ENCODE measurements at regions not wholly inside any gene's neighbourhood (a gene's known extent, or its start where the extent isn't known, plus 50 kb on each side); places are given as distances from the start of the nearest gene placed in this dataset.
A peak's percentile ranks its signal among the peaks of the same experiment; 100 is the strongest.
"Not testable (repeated sequence)": the region's sequence is repeated elsewhere in the genome, so short reads cannot be mapped to it uniquely, and the experiment has no call there.

DNA sequence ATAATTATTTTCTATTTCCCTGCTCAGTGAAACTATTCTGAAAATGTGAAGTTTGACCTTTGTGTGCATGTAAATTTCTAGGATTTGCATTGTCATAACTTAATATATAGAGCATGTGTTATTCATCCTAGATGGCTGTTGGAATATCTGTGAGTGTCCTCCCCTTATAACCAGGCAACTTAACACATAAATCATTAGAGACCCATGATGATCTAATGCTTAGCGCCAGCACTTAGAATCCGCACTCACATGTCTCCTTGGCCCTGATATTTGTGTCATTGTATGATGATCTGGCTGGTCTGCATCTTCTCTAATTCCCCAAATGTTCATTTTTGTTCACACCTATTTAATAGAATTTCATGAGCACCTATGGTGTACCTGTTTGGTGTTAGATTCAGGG lies 1354.5 kb downstream of the XPNPEP1 start:
- DNase-seq: no peak

- DNase-seq: peak; percentile 5
Measured at GRCh38 chr10:108567899-108568752, 1355.2 kb downstream of the XPNPEP1 start.

DNA sequence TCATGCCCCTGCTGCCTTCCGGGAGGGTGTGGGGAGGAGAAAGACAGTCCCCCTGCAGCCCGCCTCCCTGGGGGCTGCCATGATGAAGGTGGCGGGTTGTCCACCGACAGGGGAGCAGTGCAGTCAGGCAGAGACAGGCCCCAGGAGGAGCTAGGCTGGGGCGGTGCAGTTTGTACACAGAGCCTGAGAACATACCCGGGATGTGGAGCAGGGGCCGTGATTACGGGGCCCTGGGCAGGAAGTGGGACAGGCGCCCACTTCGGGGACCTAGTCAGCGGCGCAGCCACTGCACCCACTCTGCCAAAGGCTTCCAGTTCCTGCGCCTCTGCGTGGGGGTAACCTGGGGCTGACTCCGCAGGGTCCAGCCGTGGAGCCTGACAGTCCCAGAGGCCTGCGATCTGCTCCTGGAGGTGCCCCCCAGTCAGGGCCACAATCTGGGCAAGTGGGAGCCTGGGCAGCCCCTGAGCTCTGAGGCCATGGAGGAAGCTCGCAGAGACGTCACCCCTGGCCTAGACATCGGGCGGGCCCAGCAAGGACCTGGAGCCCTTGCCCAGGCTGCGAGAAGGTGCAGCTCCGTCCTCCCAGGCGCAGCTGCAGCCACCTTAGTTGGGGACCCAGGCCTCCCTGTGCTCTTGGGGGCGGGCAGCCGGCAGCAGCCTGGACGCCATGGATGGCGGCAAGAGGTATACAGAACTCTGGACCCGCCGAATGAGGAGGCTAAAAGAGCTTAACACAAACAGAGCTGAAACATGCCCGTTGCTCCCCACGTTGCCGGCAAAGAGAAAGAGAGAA lies 1356.8 kb downstream of the XPNPEP1 start:
- DNase-seq: no peak

DNA sequence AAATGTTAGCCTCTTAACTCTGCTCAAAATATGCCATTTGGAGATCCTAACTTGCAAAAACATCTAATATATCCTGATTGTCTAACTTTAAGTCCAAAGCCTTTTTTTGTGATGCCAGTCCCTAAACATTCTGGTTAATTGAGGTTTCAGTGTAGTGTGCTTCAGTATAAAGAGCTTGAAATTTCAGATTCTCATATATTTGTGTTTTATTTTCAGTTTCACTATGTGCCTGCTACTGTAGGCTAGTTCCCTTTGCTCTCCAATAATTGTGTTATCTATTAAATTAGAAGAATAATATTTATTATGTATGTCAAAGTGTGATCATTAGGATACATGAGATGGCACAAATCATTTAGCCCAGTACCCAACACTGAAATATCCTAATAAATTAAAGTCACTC lies 1361.2 kb downstream of the XPNPEP1 start:
- DNase-seq: no peak

- DNase-seq: no peak
Measured at GRCh38 chr10:108561649-108562048, 1361.7 kb downstream of the XPNPEP1 start.

DNA sequence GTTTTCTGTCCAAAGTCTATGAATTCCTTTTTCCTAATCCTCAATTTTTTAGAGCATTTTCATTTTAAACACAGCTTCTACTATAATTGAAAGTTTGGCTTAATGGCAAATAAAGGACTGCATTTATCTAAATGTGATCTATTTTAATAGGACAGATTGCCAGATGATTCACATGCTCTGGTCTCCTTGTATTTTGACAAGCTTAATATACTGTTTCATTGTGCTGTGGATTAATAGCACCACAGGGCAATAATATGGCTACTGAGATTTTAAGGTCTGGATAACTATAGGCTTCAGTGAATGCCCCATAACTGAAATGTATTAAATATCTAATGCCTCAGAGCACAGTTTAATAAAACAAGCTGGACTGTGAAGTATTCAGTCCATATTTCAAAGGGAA lies 1362.8 kb downstream of the XPNPEP1 start:
- peak; percentile 35 for DNase-seq

DNA sequence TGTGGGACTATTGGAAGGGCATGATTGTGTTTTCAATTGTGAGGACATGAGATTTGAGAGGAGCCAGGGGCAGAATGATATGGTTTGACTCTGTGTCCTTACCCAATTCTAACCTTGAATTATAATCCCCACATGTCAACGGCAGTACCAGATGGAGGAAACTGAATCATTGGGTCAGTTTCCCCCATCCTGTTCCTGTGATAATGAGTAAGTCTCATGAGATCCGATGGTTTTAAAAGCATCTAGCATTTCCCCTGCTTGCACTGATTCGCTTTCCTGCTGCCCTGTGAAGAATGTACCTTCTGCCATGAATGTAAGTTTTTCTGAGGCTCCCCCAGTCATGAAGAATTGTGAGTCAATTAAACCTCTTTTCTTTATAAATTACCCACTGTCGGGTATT lies 1367.1 kb downstream of the XPNPEP1 start:
- no peak for DNase-seq

- DNase-seq: peak; percentile 43
Measured at GRCh38 chr10:108545921-108546320, 1377.4 kb downstream of the XPNPEP1 start.

DNA sequence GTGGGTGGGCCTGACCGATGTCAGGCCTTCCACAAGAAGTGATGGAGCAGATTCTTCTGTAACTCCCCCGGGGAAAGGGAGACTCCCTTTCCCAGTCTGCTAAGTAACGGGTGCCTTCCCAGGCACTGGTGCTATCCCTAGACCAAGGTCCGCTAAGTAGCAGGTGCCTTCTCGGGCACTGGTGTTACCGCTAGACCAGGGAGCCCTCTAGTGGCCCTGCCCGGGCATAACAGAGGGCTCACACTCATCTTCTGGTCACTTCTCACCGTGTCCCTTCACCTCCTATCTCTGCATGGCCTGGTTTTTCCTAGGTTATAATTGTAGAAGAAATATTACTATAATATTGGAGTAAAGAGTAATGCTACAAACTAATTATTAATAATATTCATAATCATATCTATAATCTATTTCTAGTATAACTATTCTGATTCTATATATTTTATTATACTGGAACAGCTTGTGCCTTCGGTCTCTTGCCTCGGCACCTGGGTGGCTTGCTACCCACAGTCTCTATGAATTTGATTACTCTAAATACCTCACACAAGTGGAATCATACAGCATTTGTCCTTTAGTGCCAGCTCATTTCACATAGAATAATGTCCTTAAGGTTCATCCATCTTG lies 1378.7 kb downstream of the XPNPEP1 start:
- DNase-seq: peak; percentile 76

DNA sequence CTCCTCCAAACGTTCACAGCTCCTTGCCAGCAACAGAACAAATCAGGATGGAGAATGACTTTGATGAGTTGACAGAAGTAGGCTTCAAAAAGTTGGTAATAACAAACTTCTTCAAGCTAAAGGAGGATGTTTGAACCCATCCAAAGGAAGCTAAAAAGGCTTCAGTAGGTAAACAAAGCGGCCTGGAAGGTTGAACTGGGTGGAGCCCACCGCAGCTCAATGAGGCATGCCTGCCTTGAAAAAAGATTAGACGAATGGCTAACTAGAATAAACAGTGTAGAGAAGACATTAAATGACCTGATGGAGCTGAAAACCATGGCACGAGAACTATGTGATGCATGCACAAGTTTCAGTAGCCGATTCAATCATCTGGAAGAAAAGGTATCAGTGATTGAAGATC lies 1369.0 kb upstream of the SORCS1 start:
- DNase-seq: not testable (repeated sequence)

GRCh38 chr10:108523016-108523800 lies 1358.7 kb upstream of the SORCS1 start:
- DNase-seq: peak; percentile 90

DNA sequence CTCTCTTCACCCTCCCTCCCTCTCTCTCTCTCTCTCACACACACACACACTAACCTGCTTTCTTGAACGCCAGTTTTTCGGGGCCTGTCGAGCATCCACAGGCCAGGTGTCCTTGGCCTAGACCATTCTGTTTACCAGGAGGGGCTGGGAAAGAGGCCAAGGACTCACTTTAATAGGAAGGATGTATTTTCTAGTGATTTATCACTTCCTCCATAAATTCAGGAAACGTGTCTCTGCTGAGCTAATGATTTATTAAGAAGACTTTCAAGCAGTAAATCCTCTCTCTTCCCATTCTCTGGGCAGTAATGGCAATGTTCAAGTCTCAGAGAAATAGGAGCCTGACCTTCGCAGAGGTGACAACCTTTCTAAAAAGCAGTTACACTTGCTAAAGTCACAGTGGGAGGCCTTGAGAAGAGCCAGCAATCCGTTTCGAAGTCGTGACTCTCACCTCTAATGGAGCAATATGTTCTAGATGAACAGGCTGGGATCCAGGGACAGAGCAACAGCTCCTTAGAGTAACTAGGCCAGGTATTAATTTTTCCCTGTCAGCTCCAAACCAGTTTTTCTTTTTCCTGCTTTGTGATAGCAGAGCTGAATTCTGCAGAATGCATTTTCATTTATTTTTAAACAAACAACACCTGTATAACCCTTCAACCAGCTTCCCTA lies 1357.5 kb upstream of the SORCS1 start:
- DNase-seq: peak; percentile 93

DNA sequence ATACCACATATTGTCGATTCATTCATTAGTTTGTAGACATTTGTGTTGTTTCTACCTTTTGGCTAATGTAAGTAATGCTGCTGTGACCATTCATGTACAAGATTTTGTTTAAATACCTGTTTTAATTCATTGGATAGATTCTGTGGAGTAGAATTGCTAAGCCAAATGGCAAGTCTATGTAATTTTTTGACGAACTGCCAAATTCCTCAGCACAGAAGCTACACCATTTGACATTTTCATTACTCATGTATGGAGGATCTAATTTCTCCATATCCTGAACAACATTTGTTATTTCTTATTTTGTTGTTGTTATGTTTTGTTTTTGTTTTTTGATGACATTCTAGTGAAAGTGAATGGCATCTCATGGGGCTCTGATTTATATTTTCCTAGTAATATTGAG lies 1351.3 kb upstream of the SORCS1 start:
- no peak for DNase-seq

DNA sequence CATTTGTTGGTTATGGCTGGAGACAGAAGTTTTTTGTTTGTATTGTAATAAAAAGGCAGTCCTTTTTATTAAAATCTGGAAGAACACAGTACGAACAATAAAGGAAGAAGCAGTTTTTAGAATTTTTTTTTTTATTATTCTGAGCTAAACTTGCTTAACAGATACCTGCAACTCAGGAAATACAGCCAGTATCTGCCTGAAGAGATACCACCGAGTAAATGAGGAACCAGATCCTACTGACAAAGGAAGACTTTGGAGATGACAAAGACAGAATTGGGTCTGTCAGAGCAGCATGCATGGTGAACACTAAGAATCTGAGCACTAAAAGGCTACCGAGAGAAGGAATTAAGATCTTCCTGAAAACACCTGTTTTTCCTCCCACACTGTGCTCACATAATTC lies 1335.9 kb upstream of the SORCS1 start:
- no peak for DNase-seq

DNA sequence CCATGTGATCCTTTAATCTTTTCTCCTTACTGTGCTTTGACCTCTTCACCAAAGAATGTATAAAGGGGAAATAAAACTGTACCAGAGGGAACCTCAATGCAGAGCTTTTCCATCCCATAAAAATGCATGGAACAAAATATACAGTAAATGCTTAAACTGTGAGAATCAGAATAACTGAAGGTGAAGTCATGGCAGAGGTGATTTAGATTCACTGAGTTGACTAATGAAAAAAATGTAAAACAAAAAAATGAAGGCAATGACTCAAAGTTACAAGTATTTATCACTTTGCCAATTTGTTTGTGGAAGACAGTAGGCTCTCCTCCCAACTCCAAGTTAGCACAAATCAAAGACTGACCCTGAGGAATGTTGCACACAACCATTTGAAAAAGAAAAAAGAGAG lies 1331.6 kb upstream of the SORCS1 start:
- no peak for DNase-seq

DNA sequence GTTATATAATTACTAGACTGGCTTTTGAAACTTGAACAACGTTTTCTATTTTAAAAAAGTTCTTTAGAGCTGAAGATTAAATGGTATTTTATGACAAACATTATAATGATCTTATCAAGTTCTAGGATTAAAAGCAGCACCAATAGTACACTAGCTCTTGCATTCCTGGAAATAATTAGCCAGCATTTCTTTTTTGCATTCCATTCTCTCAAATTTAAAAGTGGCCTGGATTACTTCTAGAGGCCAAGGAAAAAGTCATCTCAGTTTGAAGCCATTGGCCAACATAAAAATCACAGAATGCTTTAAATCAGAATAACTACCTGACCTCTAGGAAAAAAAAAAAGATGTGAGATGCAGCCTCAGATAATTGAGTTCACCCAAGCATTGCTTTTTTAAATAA lies 1326.4 kb upstream of the SORCS1 start:
- no peak for DNase-seq

- no peak for DNase-seq
Measured at GRCh38 chr10:108471420-108471819, 1306.9 kb upstream of the SORCS1 start.

DNA sequence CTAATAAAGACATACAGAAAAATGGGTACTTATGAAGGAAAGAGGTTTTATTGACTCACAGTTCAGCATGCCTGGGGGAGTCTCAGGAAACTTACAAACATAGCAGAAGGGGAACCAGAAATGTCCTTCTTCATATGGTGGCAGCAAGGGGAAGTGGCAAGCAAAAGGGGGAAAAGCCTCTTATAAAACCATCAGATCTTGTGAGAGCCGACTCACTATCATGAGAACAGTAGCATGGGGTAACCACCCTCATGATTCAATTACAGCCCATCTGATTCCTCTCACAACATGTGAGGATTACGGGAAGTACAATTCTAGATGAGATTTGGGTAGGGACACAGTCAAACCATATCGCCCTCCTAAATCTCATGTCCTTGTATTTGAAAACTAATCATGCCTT lies 1305.4 kb upstream of the SORCS1 start:
- no peak for DNase-seq

GRCh38 chr10:108465871-108466641 lies 1301.5 kb upstream of the SORCS1 start:
- peak; percentile 63 for DNase-seq

DNA sequence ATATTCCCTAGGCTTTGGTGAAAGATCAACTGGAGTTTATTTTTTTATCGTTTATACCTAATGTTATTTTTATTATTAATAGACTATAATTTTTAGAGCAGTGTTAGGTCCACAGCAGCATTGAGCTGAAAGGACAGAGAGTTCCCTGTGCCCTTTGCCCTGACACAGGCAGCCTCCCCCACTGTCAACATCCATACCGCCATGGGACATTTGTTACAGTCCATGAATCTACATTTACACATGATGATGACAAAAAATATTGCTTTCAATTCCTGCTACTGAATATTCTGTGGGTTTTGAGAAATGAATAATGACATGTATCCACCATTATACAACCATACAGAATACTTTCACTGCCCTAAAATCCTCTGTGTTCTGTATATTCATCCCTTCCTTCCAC lies 1297.5 kb upstream of the SORCS1 start:
- no peak for DNase-seq

DNA sequence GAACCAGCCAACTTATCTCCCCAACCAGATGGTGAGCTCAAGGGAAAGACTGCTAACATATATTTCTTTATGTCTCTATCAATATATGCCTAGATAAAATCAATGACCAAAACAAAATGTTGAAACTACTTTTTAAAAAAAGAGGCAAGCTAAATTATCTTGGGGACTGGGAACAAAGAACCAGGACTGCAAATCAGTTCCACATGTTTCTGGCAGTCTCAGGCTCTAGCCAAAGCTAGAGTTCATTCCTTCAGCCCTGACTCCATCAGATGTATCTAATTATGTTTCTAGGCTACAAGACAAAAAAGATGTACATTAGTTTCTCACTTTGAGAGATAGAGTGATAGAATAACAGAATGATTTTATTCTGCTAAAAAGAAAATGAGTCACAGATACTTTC lies 1290.3 kb upstream of the SORCS1 start:
- DNase-seq: no peak

- no peak for DNase-seq
Measured at GRCh38 chr10:108454224-108454623, 1289.7 kb upstream of the SORCS1 start.

Measured in NCI-H69 (cell line).